ENCODE measurements at regions not wholly inside any gene's neighbourhood (a gene's known extent, or its start where the extent isn't known, plus 50 kb on each side); places are given as distances from the start of the nearest gene placed in this dataset.

DNA sequence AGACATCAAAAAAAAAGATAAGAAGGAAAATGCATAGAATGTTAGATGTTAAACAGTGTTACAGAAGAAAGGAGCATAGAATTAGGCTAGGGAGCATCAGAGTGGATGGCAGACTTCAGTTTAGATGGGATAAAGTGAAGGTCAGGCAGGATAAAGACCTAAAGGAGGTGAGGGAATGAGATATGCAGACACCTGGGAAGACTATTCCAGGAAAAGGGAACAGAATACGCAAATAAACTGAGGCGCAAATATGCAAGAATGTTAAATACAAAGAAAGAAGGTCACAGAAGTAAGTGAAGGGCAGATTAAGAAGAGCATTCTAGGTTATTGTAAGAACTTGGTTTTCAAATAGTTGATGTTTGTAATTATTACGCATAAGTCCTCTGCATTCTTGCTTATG, 116.3 kb upstream of the REG3A start:
- no peak overlapping the region for H2AFZ ChIP-seq (ENCODE audit: insufficient read depth, low read length, poor library complexity)
- no peak overlapping the region for H3K18ac ChIP-seq (ENCODE audit: low read length)
- no peak overlapping the region for H3K23ac ChIP-seq (ENCODE audit: low read length)
- H3K4ac ChIP-seq (ENCODE audit: low read depth, low read length): no peak overlapping the region
- no peak overlapping the region for H2BK12ac ChIP-seq (ENCODE audit: low read length)
- H3K79me1 ChIP-seq (ENCODE audit: low read length): no peaks in the 10 kb centered on the region
- DNase-seq: no peak
- no peak overlapping the region for H4K12ac ChIP-seq (ENCODE audit: low read depth, low read length)
- H3K4me1 ChIP-seq (ENCODE audit: control insufficient read depth in 1 of 2, insufficient read depth in 2 of 2, low read length in 2 of 2): no peaks in the 10 kb centered on the region
- WGBS (ENCODE audit: extremely low coverage, insufficient coverage, insufficient read length): no CpG with 5 or more reads among the region's 3 CpGs
- no peak overlapping the region for H2AK5ac ChIP-seq (ENCODE audit: low read length)
- no peak overlapping the region for H4K91ac ChIP-seq (ENCODE audit: low read depth, low read length)
- H2BK5ac ChIP-seq (ENCODE audit: low read depth, low read length, poor library complexity): no peak overlapping the region
- no peaks in the 10 kb centered on the region for H3K9me3 ChIP-seq (ENCODE audit: insufficient read depth, low read depth, low read length)
- H2BK120ac ChIP-seq (ENCODE audit: insufficient read depth, low read length, poor library complexity): no peak overlapping the region
- H3K79me2 ChIP-seq (ENCODE audit: control insufficient read depth, insufficient read depth, low read length, poor library complexity): no peaks in the 10 kb centered on the region
- H4K8ac ChIP-seq (ENCODE audit: low read depth, low read length): no peak overlapping the region
- no peaks in the 10 kb centered on the region for H3K27me3 ChIP-seq (ENCODE audit: insufficient read depth, low read length)
- H3K27ac ChIP-seq (ENCODE audit: low read depth, low read length): no peak overlapping the region
- H3K14ac ChIP-seq (ENCODE audit: low read length): no peak overlapping the region
- H3K9ac ChIP-seq (ENCODE audit: low read length): no peak overlapping the region
- no peaks in the 10 kb centered on the region for H3K36me3 ChIP-seq (ENCODE audit: control insufficient read depth in 1 of 2, insufficient read depth in 2 of 2, low read length in 2 of 2)
- H3K4me2 ChIP-seq (ENCODE audit: low read length): no peak overlapping the region
- H3K4me3 ChIP-seq (ENCODE audit: low read depth, low read length): no peak overlapping the region

DNA sequence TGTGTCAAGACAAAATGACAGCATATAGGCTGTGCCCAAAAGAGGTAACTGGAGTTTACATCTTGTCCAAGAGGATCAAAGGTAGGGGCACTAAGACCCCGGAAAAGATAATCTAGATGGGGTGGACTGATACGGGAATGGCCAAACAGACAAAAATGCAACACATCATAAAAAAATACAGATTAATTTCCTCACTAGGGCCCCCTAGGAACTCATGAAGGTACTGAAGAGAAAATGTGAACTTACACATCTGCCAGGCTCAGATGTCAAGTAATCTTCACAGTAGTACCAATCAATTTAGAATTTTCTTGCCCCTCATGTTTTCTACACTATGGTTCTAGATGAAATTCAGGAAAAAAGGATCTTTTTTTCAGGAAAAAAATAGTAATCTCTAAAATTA, 115.6 kb upstream of the REG3A start:
- Histone ChIP-seq H3K36me3 (ENCODE audit: control insufficient read depth in 1 of 2, insufficient read depth in 2 of 2, low read length in 2 of 2) (no peaks in the 10 kb centered on the region), H3K79me1 (ENCODE audit: low read length) (no peaks in the 10 kb centered on the region)
- WGBS (ENCODE audit: extremely low coverage, insufficient coverage, insufficient read length): no CpG with 5 or more reads among the region's 2 CpGs

GRCh38 chr2:79272616-79273015, 113.1 kb upstream of the REG3A start:
- Histone ChIP-seq H2BK5ac (ENCODE audit: low read depth, low read length, poor library complexity) (no peak overlapping the region), H2AFZ (ENCODE audit: insufficient read depth, low read length, poor library complexity) (no peak overlapping the region), H3K27me3 (ENCODE audit: insufficient read depth, low read length) (no peaks in the 10 kb centered on the region), H3K36me3 (ENCODE audit: control insufficient read depth in 1 of 2, insufficient read depth in 2 of 2, low read length in 2 of 2) (no peaks in the 10 kb centered on the region), H3K79me1 (ENCODE audit: low read length) (no peaks in the 10 kb centered on the region), H3K23ac (ENCODE audit: low read length) (no peak overlapping the region), H3K14ac (ENCODE audit: low read length) (no peak overlapping the region), H3K4ac (ENCODE audit: low read depth, low read length) (no peak overlapping the region), H3K18ac (ENCODE audit: low read length) (no peak overlapping the region), H2AK5ac (ENCODE audit: low read length) (no peak overlapping the region), H3K4me3 (ENCODE audit: low read depth, low read length) (no peak overlapping the region), H3K4me2 (ENCODE audit: low read length) (no peak overlapping the region), H3K4me1 (ENCODE audit: control insufficient read depth in 1 of 2, insufficient read depth in 2 of 2, low read length in 2 of 2) (no peaks in the 10 kb centered on the region), H3K27ac (ENCODE audit: low read depth, low read length) (no peak overlapping the region), H2BK12ac (ENCODE audit: low read length) (no peak overlapping the region), H4K12ac (ENCODE audit: low read depth, low read length) (no peak overlapping the region), H4K8ac (ENCODE audit: low read depth, low read length) (no peak overlapping the region), H4K91ac (ENCODE audit: low read depth, low read length) (no peak overlapping the region), H3K9me3 (ENCODE audit: insufficient read depth, low read depth, low read length) (no peaks in the 10 kb centered on the region), H3K9ac (ENCODE audit: low read length) (no peak overlapping the region), H3K79me2 (ENCODE audit: control insufficient read depth, insufficient read depth, low read length, poor library complexity) (no peaks in the 10 kb centered on the region), H2BK120ac (ENCODE audit: insufficient read depth, low read length, poor library complexity) (no peak overlapping the region)
- no peak for DNase-seq

More for the DNA sequence above, 115.6 kb upstream of the REG3A start:
- H3K4me1 ChIP-seq (ENCODE audit: control insufficient read depth in 1 of 2, insufficient read depth in 2 of 2, low read length in 2 of 2): no peaks in the 10 kb centered on the region
- no peak overlapping the region for H4K91ac ChIP-seq (ENCODE audit: low read depth, low read length)
- H2AFZ ChIP-seq (ENCODE audit: insufficient read depth, low read length, poor library complexity): no peak overlapping the region
- no peak overlapping the region for H3K4ac ChIP-seq (ENCODE audit: low read depth, low read length)
- no peak for DNase-seq
- no peaks in the 10 kb centered on the region for H3K27me3 ChIP-seq (ENCODE audit: insufficient read depth, low read length)
- no peak overlapping the region for H3K4me3 ChIP-seq (ENCODE audit: low read depth, low read length)
- H2BK120ac ChIP-seq (ENCODE audit: insufficient read depth, low read length, poor library complexity): no peak overlapping the region
- no peaks in the 10 kb centered on the region for H3K9me3 ChIP-seq (ENCODE audit: insufficient read depth, low read depth, low read length)
- H3K14ac ChIP-seq (ENCODE audit: low read length): no peak overlapping the region
- no peak overlapping the region for H3K9ac ChIP-seq (ENCODE audit: low read length)
- H4K12ac ChIP-seq (ENCODE audit: low read depth, low read length): no peak overlapping the region
- H3K79me2 ChIP-seq (ENCODE audit: control insufficient read depth, insufficient read depth, low read length, poor library complexity): no peaks in the 10 kb centered on the region
- no peak overlapping the region for H3K27ac ChIP-seq (ENCODE audit: low read depth, low read length)
- H4K8ac ChIP-seq (ENCODE audit: low read depth, low read length): no peak overlapping the region
- H2BK5ac ChIP-seq (ENCODE audit: low read depth, low read length, poor library complexity): no peak overlapping the region
- H3K4me2 ChIP-seq (ENCODE audit: low read length): no peak overlapping the region
- no peak overlapping the region for H3K18ac ChIP-seq (ENCODE audit: low read length)
- no peak overlapping the region for H3K23ac ChIP-seq (ENCODE audit: low read length)
- no peak overlapping the region for H2BK12ac ChIP-seq (ENCODE audit: low read length)
- no peak overlapping the region for H2AK5ac ChIP-seq (ENCODE audit: low read length)

- Histone ChIP-seq H3K27ac (ENCODE audit: low read depth, low read length) (no peak overlapping the region), H3K23ac (ENCODE audit: low read length) (no peak overlapping the region), H3K4me3 (ENCODE audit: low read depth, low read length) (no peak overlapping the region), H3K27me3 (ENCODE audit: insufficient read depth, low read length) (no peaks in the 10 kb centered on the region), H3K9me3 (ENCODE audit: insufficient read depth, low read depth, low read length) (no peaks in the 10 kb centered on the region), H3K4me2 (ENCODE audit: low read length) (no peak overlapping the region), H2BK120ac (ENCODE audit: insufficient read depth, low read length, poor library complexity) (no peak overlapping the region), H2BK5ac (ENCODE audit: low read depth, low read length, poor library complexity) (no peak overlapping the region), H3K4ac (ENCODE audit: low read depth, low read length) (no peak overlapping the region), H3K4me1 (ENCODE audit: control insufficient read depth in 1 of 2, insufficient read depth in 2 of 2, low read length in 2 of 2) (no peaks in the 10 kb centered on the region), H3K79me1 (ENCODE audit: low read length) (no peaks in the 10 kb centered on the region), H2AK5ac (ENCODE audit: low read length) (no peak overlapping the region), H4K8ac (ENCODE audit: low read depth, low read length) (no peak overlapping the region), H3K36me3 (ENCODE audit: control insufficient read depth in 1 of 2, insufficient read depth in 2 of 2, low read length in 2 of 2) (no peaks in the 10 kb centered on the region), H3K18ac (ENCODE audit: low read length) (no peak overlapping the region), H3K14ac (ENCODE audit: low read length) (no peak overlapping the region), H4K91ac (ENCODE audit: low read depth, low read length) (no peak overlapping the region), H2AFZ (ENCODE audit: insufficient read depth, low read length, poor library complexity) (no peak overlapping the region), H4K12ac (ENCODE audit: low read depth, low read length) (no peak overlapping the region), H2BK12ac (ENCODE audit: low read length) (no peak overlapping the region), H3K9ac (ENCODE audit: low read length) (no peak overlapping the region), H3K79me2 (ENCODE audit: control insufficient read depth, insufficient read depth, low read length, poor library complexity) (no peaks in the 10 kb centered on the region)
- no peak for DNase-seq
- WGBS (ENCODE audit: extremely low coverage, insufficient coverage, insufficient read length): no CpG with 5 or more reads among the region's 3 CpGs
Observed at GRCh38 chr2:79271456-79271855, 111.9 kb upstream of the REG3A start.

Data from trophoblast cell (in vitro differentiated cells and primary cell).